DOHH2 (cell line): ENCODE measurements at regions not wholly inside any gene's neighbourhood (a gene's known extent, or its start where the extent isn't known, plus 50 kb on each side); places are given as distances from the start of the nearest gene placed in this dataset.

Experiments
- CTCF ChIP-seq: fragments of 200-600 bp; sonication (generic); IDR thresholded peaks from one replicate; pipeline ENCODE4 v1.5.1; 2014; ENCODE audit warnings: antibody characterized with exemption, mild to moderate bottlenecking, low read depth, low read length; ENCODE audit not compliant: poor library complexity, severe bottlenecking
- EZH2phosphoT487 ChIP-seq: fragments of 200-600 bp; sonication (generic); IDR thresholded peaks from 2 replicates; pipeline ENCODE4 v1.6.1; 2017; ENCODE audit warnings: borderline replicate concordance, mild to moderate bottlenecking, antibody characterized with exemption, low read length, moderate library complexity, mixed read lengths

DNA sequence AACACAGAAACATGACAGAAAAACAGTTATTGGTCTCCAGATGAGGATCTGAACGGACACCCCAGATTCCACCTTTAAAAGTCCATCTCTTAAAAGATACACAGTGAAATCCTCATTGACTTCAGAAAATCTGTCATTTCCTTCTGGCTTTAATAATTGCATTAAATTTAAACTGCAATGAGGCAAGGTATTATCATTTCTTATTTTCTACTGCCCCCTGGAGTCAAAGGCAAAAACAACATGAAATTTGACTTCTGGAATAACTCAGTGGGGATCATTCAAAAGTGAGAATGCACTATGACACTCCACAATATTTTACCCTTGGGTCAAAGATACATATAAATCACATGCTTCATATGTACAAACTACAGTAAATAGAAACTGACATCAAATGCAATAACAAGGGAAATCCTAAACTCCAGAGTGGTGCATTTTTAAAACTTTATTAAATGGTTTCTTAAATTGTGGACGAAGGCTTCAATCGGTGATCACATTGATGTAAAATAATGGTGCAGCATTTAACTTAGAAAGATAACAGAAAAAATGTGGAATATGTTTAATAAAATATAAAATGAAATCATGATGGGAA is 56.4 kb upstream of the SPANXN1 start:
- peak; percentile 45 for TF ChIP-seq CTCF
- TF ChIP-seq EZH2phosphoT487: no peak
